Ishikawa (cell line): ENCODE measurements at regions not wholly inside any gene's neighbourhood (a gene's known extent, or its start where the extent isn't known, plus 50 kb on each side); places are given as distances from the start of the nearest gene placed in this dataset.

Source experiments
- CEBPB ChIP-seq: IDR thresholded peaks from 2 replicates; pipeline ENCODE4 v1.6.1; 2012
- EGR1 ChIP-seq: IDR thresholded peaks from 2 replicates; pipeline ENCODE4 v1.6.1; 2012
- EP300 ChIP-seq: IDR thresholded peaks from 2 replicates; pipeline ENCODE4 v1.6.1; 2012; ENCODE audit warnings: borderline replicate concordance
- RAD21 ChIP-seq: IDR thresholded peaks from 2 replicates; pipeline ENCODE4 v1.6.1; 2012; ENCODE audit warnings: low read depth
- TAF1 ChIP-seq: IDR thresholded peaks from 2 replicates; pipeline ENCODE4 v1.6.1; 2012; ENCODE audit warnings: low read depth, mild to moderate bottlenecking
- TEAD4 ChIP-seq: IDR thresholded peaks from 2 replicates; pipeline ENCODE4 v1.6.1; 2012
- USF1 ChIP-seq: IDR thresholded peaks from 2 replicates; pipeline ENCODE4 v1.6.1; 2012
- YY1 ChIP-seq: IDR thresholded peaks from 2 replicates; pipeline ENCODE4 v1.6.1; 2012; ENCODE audit warnings: low read depth
- TF ChIP-seq, protein P1 (sequence below): IDR thresholded peaks from 2 replicates; pipeline ENCODE4 v1.6.1; 2012
- TF ChIP-seq, protein P2 (sequence below): IDR thresholded peaks from 2 replicates; pipeline ENCODE4 v1.6.1; 2012; ENCODE audit warnings: low read depth, mild to moderate bottlenecking

DNA sequence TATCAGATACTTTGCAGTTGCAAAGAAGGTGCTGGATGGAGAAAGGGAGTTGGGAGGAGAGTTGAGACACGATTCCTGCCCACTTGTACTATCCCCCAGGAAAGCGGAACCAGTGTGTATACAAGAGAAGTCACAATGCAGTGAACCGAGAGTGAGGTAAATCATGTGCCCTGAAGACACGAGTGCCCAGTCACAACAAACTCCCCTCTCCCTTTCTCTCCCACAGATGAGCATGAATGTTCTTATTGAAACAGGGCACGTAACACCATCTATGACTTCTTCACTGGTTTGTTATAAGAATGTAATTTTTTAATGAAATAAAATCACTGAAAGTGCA is 155.7 kb downstream of the IRS1 start:
- TF ChIP-seq USF1, result no peak
- TF ChIP-seq, protein P1, sequence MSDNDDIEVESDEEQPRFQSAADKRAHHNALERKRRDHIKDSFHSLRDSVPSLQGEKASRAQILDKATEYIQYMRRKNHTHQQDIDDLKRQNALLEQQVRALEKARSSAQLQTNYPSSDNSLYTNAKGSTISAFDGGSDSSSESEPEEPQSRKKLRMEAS, result no peak
- TF ChIP-seq, protein P2, sequence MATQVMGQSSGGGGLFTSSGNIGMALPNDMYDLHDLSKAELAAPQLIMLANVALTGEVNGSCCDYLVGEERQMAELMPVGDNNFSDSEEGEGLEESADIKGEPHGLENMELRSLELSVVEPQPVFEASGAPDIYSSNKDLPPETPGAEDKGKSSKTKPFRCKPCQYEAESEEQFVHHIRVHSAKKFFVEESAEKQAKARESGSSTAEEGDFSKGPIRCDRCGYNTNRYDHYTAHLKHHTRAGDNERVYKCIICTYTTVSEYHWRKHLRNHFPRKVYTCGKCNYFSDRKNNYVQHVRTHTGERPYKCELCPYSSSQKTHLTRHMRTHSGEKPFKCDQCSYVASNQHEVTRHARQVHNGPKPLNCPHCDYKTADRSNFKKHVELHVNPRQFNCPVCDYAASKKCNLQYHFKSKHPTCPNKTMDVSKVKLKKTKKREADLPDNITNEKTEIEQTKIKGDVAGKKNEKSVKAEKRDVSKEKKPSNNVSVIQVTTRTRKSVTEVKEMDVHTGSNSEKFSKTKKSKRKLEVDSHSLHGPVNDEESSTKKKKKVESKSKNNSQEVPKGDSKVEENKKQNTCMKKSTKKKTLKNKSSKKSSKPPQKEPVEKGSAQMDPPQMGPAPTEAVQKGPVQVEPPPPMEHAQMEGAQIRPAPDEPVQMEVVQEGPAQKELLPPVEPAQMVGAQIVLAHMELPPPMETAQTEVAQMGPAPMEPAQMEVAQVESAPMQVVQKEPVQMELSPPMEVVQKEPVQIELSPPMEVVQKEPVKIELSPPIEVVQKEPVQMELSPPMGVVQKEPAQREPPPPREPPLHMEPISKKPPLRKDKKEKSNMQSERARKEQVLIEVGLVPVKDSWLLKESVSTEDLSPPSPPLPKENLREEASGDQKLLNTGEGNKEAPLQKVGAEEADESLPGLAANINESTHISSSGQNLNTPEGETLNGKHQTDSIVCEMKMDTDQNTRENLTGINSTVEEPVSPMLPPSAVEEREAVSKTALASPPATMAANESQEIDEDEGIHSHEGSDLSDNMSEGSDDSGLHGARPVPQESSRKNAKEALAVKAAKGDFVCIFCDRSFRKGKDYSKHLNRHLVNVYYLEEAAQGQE, result no peak
- TF ChIP-seq TEAD4, result no peak
- TF ChIP-seq YY1, result no peak
- TF ChIP-seq EP300, result no peak
- no peak for TF ChIP-seq RAD21
- TF ChIP-seq TAF1, result no peak
- no peak for TF ChIP-seq EGR1
- no peak for TF ChIP-seq CEBPB
